ENCODE measurements at regions not wholly inside any gene's neighbourhood (a gene's known extent, or its start where the extent isn't known, plus 50 kb on each side); places are given as distances from the start of the nearest gene placed in this dataset.
"Not testable (repeated sequence)": the region's sequence is repeated elsewhere in the genome, so short reads cannot be mapped to it uniquely, and the experiment has no call there.

DNA sequence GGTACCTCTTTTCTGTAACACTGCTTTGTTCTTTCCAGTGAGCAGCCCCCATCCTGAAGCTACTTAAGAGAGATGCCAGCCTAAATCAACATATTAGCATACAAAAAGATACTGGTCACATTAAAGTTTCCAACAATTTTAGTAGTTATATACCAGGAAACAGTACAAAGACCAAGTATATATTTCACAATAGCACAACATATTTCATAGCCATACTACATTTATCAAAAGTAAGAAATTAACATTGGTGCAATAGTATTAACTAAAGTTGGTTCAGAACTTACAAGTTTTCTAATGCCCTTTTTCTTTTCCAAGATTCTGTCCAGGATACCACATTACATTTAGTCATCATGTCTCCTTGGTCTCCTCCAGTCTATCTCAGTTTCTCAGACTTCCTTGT, 641.0 kb upstream of the GJE1 start:
- no peak for FAIRE-seq

DNA sequence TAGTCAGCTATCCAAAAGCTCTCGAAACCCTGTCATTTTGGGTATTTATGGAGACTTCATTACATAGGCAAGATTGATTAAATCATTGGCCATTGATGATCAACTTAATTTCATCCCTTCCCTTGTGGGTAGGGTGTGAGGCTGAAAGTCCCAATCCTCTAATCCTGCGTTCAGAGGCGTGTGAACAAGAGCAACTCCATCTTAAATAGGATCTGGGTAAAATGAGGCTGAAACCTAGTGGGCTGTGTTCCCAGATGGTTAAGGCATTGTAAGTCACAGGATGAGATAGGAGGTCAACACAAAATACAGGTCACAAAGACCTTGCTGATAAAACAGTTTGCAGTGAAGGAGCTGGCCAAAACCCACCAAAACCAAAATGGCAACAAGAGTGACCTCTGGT, 641.7 kb upstream of the GJE1 start:
- no peak for FAIRE-seq

DNA sequence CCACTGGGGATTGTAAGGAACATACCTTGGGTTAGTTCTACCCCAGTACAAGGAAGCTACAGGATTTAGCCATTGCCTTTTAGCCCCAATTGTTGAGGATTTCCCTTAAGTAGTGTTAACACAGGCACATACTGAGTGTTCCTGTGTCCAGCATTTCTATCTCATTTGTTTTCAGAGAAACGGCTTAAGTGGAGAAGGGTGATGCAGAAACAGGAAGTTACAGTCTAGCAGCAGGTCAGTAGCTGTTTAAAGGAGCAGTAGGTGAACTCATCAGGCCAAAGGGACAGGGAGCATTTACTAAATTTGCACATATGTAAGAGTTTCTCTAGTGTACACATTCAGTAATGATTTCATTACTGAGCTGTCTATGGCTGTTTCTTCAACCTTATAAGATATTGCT, 644.2 kb upstream of the GJE1 start:
- no peak for FAIRE-seq

DNA sequence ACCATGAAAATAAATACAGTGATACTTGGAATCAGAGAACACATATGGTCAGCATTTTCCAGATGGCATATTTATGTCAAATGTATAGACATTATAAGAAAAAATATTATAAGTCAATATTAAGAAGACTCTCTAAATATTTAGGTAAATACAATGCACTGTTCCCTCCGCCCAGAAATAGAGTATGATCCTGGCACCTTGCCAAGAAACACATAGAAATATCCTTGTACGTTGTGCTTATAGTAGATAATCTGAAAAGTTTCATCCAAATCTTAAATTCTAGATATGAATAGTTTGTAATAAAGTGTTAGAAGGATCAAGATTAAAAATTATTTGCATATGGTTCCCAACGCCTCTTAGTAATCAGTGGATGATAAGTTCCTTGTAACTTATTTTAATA, 645.8 kb upstream of the GJE1 start:
- no peak for FAIRE-seq

DNA sequence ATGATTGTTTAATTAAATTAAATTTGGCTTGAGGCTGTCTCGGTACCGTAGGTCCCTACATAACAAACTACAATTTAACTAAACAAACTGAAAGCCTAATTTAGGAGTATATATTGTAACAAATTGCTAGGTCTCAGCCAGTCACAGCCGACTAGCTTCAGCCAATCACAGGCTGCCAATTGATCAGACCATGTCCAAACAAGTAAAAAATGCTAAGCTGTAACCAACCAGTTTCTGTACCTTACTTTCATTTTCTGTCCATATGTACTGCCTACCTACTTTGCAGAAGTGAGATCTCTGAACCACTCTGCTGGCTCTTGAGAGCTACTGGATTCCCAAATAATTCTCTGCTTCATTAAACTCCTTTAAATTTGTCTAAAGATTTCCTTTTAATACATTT, 648.0 kb upstream of the GJE1 start:
- no peak for FAIRE-seq

DNA sequence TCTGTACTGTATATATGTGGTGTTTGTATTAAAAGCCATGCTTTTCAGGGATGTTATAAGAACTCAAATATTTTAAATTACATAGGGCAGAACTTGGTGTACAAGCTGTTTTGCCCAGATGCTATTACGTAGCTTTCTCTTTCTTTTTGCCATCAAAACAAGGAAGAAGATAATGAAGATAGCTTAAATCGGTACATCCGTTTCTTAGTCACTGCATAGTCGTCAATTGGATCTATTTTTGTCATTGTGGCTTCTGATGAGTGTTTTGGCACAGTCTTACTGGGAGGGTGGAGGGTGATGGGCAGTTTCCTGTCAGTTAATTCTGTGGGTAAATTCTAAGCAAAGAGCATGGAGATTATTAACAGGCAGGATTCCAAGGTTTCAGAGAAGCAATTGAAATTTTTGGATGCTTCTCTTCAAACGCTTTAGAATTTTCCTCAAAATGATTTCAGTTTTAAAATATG, 649.1 kb upstream of the GJE1 start:
- peak; percentile 37 for FAIRE-seq

DNA sequence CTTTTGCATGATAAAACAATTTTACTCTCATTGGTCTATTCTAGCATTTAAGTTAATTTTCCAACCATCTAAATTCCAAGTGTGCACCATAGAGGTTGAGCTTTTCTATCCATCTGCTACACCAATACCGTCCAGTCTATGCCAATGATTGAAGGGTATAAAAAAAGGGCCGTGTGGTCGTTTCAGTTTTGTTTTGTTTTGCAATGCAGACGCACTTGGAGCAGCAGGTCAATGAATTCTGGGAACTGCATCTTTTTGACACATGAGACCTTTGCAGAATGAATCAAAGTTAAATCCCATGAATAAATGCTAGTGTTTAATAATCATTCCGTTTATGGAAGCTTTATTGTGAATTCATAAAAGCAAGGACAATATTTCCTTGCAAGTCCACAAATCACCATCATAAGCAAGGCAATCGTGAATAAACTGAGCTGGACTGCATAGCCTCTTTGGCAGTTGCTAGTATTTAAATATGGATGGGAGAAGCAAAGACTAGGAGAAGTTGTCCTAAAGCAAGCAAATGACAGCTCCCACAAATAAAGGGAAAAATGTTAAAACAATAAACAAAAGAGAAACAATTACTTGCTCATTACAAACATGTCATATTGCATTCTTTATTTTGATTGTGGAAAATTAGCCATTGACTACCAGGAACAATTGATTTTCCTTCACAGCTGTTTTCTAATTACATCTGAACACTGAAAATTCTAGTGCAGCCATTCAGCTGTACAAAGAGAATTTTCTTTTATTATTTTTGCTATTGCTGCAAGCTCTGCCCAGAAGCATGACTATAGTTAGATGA, 649.7 kb upstream of the GJE1 start:
- FAIRE-seq = no peak

DNA sequence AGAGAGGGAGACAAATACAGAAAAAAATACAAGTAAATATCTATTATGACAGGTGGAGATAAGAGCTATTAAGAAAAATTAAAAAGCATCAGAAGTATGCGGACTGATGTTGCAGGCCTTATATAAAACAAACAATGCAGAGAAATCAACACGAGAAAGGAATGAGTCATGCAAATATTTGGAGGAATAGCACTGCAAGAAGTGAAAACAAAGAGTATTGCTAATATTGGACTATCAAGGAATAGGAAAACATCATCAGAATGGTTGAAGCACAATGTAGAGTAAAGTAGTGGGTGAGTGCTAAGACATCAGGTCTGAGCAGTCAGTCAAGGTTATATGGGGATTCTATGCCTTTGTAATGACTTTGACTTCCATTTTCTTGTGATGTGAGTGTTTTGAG, 657.5 kb upstream of the GJE1 start:
- no peak for FAIRE-seq

DNA sequence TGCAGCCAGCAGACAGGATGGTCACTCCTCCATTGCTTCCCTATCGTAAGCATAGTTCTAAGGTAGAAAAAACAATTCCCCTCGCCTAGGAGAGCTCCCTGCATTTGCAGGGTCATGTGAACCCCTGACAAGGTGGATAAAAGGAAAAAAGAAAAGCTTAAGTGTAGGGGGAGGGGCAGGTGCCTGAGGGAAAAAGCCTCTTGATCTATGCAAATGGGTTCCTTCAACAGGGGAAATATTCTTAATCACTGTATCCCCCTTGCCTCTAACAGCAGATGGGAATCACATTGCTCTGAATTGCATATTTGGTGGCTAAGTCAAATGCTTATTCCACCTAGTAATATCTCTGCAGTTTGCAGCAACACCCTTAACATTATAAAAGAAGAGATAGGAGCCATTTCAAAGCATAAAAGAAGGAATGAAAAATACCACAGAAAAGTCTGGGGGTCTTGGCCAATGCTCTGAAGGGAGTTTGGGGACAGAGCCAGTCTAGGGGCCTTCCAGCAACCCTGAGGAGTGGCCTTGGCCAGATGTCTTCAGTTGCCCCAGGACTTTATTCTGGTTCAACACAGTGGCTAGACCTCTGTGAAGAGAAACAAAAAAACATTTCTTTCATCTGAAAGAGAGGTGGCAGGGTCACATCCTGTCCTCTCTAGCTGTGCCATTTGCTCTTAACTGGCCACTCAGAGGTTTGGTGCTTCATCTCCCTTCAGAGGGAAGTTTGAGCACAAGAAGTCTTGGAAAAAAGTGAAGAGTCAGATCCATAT, 660.4 kb upstream of the GJE1 start:
- FAIRE-seq = no peak

DNA sequence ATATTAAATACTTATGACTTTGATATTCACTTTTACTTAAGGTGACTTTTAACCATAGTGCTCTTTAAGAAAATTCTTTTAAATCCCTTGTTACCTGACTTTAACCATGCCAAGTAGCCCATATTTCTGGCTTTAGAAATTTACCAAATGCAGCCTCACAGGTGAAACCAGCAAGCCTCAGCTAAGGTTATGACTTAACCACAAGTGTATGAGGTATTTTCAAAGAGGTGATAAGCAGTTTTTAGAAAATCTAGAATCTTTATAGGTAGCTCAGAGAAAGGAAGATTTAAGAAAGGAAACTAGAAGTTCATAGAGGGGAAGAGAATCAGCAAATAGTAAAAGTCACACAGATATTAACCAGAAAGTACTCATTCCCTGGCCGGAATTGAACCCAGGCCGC, 661.9 kb upstream of the GJE1 start:
- no peak for FAIRE-seq

DNA sequence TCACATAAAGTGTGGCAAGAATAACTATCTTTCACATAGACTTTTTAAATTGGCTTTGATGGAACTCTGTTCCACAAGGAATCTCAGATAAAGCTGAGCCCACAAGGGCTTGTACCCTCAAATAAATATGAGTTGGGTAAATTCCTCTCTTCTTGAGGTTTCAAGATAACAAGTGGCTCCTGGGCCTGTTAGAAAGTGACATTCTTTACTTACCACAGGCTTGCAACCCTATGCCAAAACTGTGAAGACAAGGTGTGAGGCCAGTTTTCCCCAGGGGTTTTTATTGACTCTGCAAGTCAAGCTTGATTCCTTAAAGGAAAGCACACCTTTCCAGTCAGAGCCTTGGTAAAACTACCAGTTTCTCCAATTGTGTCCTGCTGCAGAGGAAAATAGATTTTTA, 664.8 kb upstream of the GJE1 start:
- no peak for FAIRE-seq

DNA sequence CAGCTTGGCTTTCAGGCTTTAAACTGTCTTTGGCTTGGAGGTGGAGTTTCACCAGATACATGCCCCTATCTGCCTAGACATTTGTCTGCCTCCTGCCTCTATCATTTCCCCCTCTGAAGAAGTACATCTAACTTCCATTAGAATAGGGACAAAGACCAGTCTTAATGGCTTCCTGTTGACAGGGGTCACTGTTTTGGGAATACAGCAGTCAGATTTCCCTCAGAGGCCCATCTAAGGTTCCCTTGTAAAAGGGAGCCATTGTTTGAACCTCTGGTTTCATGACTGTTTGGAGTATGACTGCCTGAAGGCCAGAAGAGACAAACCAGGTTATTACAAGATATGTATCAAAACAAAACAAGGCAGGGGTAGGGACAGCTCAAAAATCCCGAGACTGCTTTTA, 665.7 kb upstream of the GJE1 start:
- no peak for FAIRE-seq

DNA sequence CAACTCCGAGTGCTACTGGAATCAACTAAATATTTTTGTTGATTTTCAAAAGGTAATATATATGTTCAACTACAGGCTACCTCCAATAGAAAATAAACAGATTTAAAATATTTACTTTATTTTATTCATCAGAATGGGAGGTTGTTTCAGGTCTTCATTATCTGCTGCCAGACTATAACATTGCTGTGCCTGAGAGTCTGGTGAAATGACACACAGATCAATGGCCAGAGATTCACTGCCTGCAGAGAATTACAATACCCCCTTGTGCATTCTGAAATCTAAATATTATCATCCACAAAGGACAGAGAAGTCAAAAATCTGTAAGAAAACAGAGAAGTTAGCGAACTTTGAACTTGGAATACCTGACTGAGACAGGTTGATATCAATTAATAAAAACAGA, 667.8 kb upstream of the GJE1 start:
- FAIRE-seq = no peak

DNA sequence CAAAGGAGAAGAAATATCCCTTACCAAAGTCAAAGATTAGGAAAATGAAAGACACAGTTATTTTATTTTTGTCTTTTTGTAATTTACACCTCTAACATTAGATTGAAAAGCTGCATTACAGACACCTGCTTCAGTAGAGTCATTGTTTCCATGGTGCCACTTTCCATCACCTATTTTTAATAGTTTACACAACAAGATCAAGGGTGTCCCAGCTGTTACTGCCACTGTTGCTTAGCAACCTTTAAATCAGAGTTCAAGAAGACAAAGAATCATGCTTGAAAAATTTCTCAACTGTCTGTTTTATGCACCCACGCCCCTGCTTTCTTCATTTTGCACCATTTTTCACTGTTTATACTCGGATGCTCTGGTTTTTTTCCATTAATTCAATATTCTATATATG, 668.2 kb upstream of the GJE1 start:
- FAIRE-seq = no peak

DNA sequence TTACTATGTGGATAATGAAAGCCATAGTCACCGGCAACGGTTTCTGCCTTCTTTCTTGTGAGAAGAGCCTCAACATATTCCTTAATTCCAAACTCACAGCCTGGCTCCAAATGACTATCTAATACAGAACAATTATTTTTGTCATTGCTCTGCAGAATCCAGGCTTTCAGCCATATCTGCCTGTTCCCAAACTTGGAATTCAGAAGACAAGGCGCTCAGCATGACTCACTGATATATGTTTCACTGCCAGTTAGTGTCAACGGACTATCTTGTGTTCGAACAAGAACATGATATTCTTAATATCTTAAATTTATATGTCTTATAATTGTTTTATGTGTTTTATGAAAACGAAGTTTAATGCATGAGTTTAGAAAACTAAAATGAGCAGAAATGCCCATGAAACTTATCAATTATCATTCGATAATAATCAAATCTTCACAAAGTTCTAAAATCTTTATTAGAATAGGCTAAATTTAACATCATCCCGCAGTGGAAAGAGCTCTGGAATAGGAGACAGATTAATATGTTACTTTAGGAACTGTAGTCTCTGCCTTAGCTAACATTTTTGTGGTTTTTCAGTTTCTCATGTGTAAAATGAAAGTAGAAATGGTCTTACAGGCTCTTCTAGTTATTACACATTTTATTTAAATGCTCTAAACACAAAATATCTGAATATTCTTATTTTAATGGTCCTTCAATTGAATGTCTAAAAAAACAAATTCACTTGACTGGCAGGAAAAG, 669.3 kb upstream of the GJE1 start:
- no peak for FAIRE-seq

DNA sequence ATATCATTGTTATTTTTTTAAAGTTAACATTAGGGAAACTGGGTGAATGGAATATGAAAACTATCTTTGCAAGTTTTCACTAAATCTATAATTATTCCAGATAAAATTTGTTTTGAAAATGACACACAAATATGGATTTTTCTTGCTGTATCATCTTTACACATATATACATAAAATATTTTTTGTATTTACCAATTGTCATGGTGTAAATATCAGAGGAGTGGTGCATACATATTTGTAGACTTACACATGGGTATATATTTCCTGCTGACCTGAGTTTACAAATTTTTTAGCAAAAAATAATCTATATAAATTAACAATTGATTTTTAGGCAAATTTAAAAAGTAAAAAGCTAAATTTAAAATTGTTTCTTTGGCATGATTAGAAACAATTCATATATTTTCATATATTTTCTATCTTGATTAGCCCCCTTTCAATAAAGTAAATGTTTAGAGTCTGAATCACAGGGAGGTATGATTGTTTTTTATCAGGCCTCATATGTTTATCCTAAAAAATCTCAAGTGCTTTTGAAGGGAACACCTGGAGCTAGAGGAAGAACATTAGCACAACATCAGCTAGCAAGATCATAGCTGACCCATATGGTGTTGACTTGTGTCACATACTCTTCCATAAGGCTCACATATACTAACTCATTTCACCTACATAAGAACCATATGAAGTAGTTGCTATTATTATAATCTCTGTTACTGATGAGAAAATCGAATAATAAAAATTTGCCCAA, 671.8 kb upstream of the GJE1 start:
- FAIRE-seq = no peak

DNA sequence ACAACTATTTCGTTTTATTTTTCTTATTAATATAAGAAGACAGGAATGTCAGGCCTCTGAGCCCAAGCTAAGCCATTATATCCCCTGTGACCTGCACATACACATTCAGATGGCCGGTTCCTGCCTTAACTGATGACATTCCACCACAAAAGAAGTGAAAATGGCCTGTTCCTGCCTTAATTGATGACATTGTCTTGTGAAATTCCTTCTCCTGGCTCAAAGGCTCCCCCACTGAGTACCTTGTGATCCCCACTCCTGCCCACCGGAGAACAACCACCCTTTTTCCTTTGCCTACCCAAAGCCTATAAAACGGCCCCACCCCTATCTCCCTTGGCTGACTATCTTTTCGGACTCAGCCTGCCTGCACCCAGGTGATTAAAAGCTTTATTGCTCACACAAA, 672.5 kb upstream of the GJE1 start:
- not testable (repeated sequence) for FAIRE-seq

DNA sequence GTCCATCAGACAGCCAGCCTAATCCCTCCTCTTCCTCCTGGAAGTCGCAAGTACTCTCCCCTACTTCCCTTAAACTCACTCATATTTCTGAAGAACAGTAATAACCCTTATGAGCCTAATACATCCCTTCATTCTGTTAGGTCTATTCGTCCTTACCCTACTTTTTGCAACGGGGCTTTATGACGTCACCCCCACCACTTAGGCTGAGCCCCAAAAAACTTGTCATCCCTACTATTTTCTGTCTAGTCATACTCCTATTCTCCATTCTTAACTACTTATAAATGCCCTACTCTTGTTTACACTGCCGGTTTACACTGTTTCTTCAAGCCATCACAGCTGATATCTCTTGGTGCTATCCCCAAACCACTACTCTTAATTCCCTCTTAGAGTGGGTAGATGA, 674.7 kb upstream of the GJE1 start:
- FAIRE-seq = not testable (repeated sequence)

DNA sequence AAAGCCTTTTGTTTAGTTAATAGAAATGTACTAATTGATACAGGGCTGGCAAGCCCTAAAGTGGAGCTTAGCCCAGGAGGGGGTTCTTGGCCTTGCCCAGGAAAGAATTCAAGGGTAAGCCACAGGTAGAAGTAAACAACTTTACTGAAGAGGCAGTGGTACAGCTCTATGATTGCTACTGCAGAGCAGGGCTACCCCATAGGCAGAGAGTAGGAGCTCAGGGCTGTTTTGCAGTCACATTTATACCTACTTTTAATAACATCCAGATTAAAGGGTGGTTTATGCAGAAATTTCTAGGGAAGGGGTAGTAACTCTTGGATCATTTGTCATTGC, 680.4 kb upstream of the GJE1 start:
- no peak for FAIRE-seq

DNA sequence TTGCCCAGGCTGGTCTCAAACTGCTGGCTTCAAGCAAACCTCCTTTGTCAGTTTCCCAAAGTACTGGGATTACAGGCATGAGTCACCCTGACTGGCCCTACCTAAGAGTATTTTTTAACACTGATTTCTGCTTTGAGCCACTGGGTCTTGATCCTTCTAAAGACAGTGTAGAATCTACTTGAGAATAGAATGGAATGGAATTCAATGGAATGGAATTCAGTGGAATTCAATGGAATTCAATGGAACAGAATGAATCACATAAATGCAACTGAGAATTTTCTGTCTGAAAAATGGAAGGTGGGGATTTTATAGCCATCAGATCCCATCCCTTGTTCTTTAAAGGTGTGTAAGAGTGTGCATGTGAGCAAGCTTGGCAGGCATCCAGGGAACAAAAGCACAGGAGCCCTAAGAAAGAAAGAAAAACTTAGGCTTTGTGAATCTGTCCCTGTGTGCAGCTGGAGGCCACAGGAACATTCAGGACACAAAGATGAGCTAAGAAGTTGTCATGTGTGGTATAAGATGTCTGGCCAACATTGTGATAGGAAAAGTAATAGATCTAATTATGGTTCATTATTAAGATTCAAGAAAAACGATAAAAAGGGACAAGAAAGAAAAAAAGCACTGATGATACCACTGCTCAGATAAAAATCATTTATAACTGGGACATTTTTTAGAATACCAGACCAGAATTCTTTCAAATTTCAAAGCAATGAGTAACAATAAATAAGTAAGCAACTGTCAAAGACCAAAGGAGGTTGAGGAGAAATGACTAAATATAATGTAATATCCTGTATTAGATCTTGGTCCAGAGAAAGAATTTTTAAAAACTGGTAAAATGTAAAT, 681.0 kb upstream of the GJE1 start:
- no peak for FAIRE-seq

DNA sequence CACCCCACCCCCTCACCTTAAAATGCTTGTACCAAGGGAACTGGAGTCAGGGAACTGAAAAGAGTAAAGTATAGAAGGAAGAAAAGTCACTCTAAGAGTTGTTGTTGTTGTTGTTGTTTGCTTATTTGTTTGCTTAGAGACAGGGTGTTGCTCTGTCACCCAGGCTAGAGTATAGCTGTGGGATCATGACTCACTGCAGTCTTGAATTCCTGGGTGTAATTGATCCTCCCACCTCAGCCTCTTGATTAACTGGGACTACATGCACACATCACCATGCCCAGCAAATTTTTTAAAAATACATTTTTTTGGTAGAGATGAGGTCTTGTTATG, 681.6 kb upstream of the GJE1 start:
- no peak for FAIRE-seq

DNA sequence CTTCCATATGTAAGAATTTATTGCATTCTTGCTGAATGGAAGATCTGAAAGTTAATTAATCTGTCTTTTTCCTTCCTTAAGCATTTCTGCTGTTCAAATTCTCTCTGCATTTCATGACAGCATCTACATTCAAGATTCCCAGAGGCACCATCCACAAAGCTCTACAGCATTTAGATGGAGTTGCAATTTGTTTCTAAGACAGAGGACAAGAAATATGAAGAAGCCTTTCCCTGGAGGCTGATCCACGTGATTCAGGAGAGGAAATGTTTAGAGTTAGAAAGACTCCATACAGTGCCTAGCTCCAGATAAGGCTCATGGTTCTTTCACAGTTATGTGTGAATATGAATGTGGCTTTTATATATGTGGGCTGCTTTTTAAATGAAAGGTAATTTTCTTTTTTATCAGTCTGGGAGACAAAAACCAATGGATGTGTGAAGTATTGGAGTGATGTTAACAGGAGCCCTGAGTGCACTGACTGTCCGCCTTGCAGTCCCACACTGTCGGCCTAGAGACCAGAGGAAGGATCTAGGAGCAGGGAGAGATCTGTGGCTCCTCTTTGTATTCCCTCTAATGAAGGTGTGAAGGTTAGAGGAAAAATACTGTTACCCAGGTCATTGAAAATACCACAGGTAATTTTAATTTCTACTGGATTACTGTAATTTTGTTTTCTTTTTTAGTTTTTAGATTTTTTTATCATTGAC, 686.6 kb upstream of the GJE1 start:
- no peak for FAIRE-seq
